Kidney (tissue), 13 donors: ENCODE measurements at regions not wholly inside any gene's neighbourhood (a gene's known extent, or its start where the extent isn't known, plus 50 kb on each side); places are given as distances from the start of the nearest gene placed in this dataset.

Experiments used
- DNase-seq, 5 donors: peaks; one replicate each; pipeline ENCODE4 v3.0.0-alpha.2; 2013 to 2020
- FAIRE-seq: peaks from 2 replicates; lab custom pipeline; 2012; peaks lifted over from hg19 to GRCh38; lab: Jason Lieb, UNC
- H3K27ac ChIP-seq, 2 donors: one replicate each; pipeline ENCODE4 v1.7.0; 2013; ENCODE audit warnings: low read depth in 2 of 2, low read length in 2 of 2, inconsistent platforms in 1 of 2
- H3K27me3 ChIP-seq: one replicate; pipeline ENCODE4 v1.7.1; 2013; ENCODE audit warnings: low read length, inconsistent platforms; ENCODE audit not compliant: control insufficient read depth, insufficient read depth
- H3K36me3 ChIP-seq, 3 donors: one replicate each; pipeline versions ENCODE4 v1.7.0 to v1.7.1; 2013; ENCODE audit warnings: low read length in 3 of 3, control low read depth in 1 of 3, inconsistent platforms in 1 of 3; ENCODE audit not compliant: insufficient read depth in 3 of 3, control insufficient read depth in 2 of 3
- H3K4me1 ChIP-seq, 3 donors: one replicate each; pipeline versions ENCODE4 v1.7.0 to v1.7.1; 2013; ENCODE audit warnings: low read length in 3 of 3, inconsistent platforms in 1 of 3, low read depth in 1 of 3; ENCODE audit not compliant: control insufficient read depth in 2 of 3, insufficient read depth in 2 of 3
- H3K4me3 ChIP-seq, 3 donors: one replicate each; pipeline versions ENCODE4 v1.7.0 to v1.8.1; 2013; ENCODE audit warnings: low read length in 3 of 3, control low read depth in 1 of 3, inconsistent platforms in 1 of 3
- H3K9ac ChIP-seq, 3 donors: one replicate each; pipeline versions ENCODE4 v1.7.0 to v1.7.1; 2013; ENCODE audit warnings: low read length in 3 of 3, control low read depth in 1 of 3, inconsistent platforms in 1 of 3
- H3K9me3 ChIP-seq, 3 donors: one replicate each; pipeline versions ENCODE4 v1.7.0 to v1.7.1; 2013; ENCODE audit warnings: low read length in 3 of 3, control low read depth in 1 of 3, inconsistent platforms in 1 of 3; ENCODE audit not compliant: control insufficient read depth in 2 of 3, insufficient read depth in 1 of 3
- CTCF ChIP-seq: IDR thresholded peaks from 3 replicates; pipeline ENCODE4 v1.5.1; 2012; ENCODE audit warnings: mild to moderate bottlenecking, moderate library complexity, borderline replicate concordance; ENCODE audit not compliant: insufficient read depth; ENCODE audit errors: extremely low read depth
- intact Hi-C: fragments of 100-400 bp; cut with DNase I; formaldehyde crosslinking; loops from one replicate; pipeline ENCODE4 v1.11.1; 2022
- donor health status: control.
- donor health status: control.
- donor health status: control.
- donor health status: control.
- donor health status: control.
- donor health status: DM: yes; HTN: yes; CAD: no.
- donor health status: Normal renal cell carcinoma (clear cell type).

- Histone ChIP-seq H3K4me1 (no peaks in the 10 kb centered on the region), H3K27ac (no peak overlapping the region), H3K9me3 (no peaks in the 10 kb centered on the region), H3K9ac (no peak overlapping the region), H3K4me3 (no peak overlapping the region), H3K36me3 (no peaks in the 10 kb centered on the region), H3K27me3 (no peaks in the 10 kb centered on the region)
- DNase-seq = no peak
- no peak for TF ChIP-seq CTCF
- intact Hi-C loops = no loop called here
- no peak for FAIRE-seq
Measured at GRCh38 chr6:163768905-163769304, 354.4 kb downstream of the QKI start.

- Histone ChIP-seq H3K27me3 (no peaks in the 10 kb centered on the region), H3K9ac (no peak overlapping the region), H3K27ac (no peak overlapping the region), H3K36me3 (no peaks in the 10 kb centered on the region), H3K4me3 (no peak overlapping the region), H3K9me3 (no peaks in the 10 kb centered on the region), H3K4me1 (no peaks in the 10 kb centered on the region)
- DNase-seq (no peak), FAIRE-seq (no peak)
- intact Hi-C loops = no loop called here
- no peak for TF ChIP-seq CTCF
Measured at GRCh38 chr6:163766936-163767335, 352.4 kb downstream of the QKI start.

GRCh38 chr6:163765335-163765734 lies 350.8 kb downstream of the QKI start:
- H3K27me3 ChIP-seq = no peaks in the 10 kb centered on the region
- H3K36me3 ChIP-seq = no peaks in the 10 kb centered on the region
- intact Hi-C loops = no loop called here
- H3K4me3 ChIP-seq = no peak overlapping the region
- H3K9ac ChIP-seq = no peak overlapping the region
- no peak for FAIRE-seq
- DNase-seq = no peak
- no peaks in the 10 kb centered on the region for H3K9me3 ChIP-seq
- no peak for TF ChIP-seq CTCF
- no peak overlapping the region for H3K27ac ChIP-seq
- H3K4me1 ChIP-seq = no peaks in the 10 kb centered on the region

DNA sequence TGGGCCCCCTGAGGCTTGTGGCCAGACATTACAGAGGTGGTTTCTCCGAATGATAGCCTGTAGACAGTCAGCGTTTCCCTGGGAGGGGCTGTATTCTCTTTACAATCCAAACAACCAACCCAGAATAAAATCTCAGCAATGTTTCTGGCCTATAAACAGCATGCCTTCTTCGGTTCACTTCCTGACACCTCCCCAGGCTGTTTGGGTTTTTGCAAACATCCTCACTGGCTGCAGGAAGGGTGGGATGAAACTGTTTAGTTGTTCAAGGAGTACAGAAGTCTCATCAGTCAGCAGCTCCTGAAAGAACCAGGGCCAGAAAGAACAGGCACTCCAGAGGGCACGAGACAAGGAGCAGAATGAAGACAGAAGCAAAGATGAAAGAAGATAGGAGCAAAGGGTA lies 350.0 kb downstream of the QKI start:
- FAIRE-seq (no peak), DNase-seq (peak in 2 of 5 donors; percentile 33 to 39)
- Histone ChIP-seq H3K27me3 (no peaks in the 10 kb centered on the region), H3K4me3 (no peak overlapping the region), H3K9me3 (no peaks in the 10 kb centered on the region), H3K36me3 (no peaks in the 10 kb centered on the region), H3K4me1 (no peaks in the 10 kb centered on the region), H3K27ac (no peak overlapping the region), H3K9ac (no peak overlapping the region)
- intact Hi-C loops = no loop called here
- TF ChIP-seq CTCF = no peak
